ENCODE measurements at regions not wholly inside any gene's neighbourhood (a gene's known extent, or its start where the extent isn't known, plus 50 kb on each side); places are given as distances from the start of the nearest gene placed in this dataset.
A peak's percentile ranks its signal among the peaks of the same experiment; 100 is the strongest.

DNA sequence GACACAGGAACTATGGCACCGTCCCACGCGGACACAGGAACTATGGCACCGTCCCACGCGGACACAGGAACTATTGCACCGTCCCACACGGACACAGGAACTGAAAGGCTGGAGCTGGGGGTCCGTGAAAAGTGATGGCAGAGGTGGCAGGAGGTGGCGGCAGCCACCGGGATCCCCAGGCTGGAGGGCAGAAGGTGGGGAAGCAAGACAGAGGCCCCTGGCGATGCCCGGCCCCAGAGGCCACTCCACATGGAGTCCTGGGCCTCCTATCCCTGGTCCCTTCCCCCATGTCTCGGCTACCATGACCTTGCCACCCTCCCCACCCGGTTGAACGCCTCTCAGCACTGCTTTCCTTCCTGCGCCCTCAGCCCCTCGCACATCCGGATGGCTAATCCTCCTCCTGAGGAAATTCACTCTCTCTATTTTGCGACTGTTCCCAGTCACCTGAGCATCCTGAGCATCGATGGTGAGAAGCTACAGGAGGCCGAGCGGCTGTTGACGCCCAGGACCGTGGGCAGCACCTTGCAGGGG is 181.4 kb downstream of the TMEM18 start:
- TF ChIP-seq POLR2A (IDR thresholded peaks at IDR 0.05) (no peak), POLR2AphosphoS5 (IDR thresholded peaks at IDR 0.05) (no peak), EP300 (IDR thresholded peaks at IDR 0.05) (no peak), CTCF (IDR thresholded peaks at IDR 0.05) (no peak)
- WGBS, 2 donors, result 82 to 95% methylated on average over 18 to 25 of the region's 25 CpGs
- Histone ChIP-seq H3K27me3 (no peaks in the 10 kb centered on the region), H3K4me3 (no peak overlapping the region), H3K27ac (no peak overlapping the region), H3K9me3 (no peaks in the 10 kb centered on the region), H3K36me3 (no peaks in the 10 kb centered on the region), H3K4me1 (no peaks in the 10 kb centered on the region)
- DNase-seq (peak in 1 of 2 donors; percentile 52), ATAC-seq (ENCODE audit: low FRiP score in 2 of 2) (no peak)

- DNase-seq, result no peak
- TF ChIP-seq POLR2AphosphoS5 (IDR thresholded peaks at IDR 0.05), result no peak
- no peak for TF ChIP-seq CTCF (IDR thresholded peaks at IDR 0.05)
- no peak for TF ChIP-seq EP300 (IDR thresholded peaks at IDR 0.05)
- TF ChIP-seq POLR2A (IDR thresholded peaks at IDR 0.05), result no peak
- H3K4me1 ChIP-seq, result no peaks in the 10 kb centered on the region
- H3K27ac ChIP-seq, result no peak overlapping the region
- no peak for ATAC-seq (ENCODE audit: low FRiP score in 2 of 2)
- H3K9me3 ChIP-seq, result no peaks in the 10 kb centered on the region
- 86 to 90% methylated on average over 13 of the region's 13 CpGs for WGBS, 2 donors
- no peaks in the 10 kb centered on the region for H3K27me3 ChIP-seq
- H3K4me3 ChIP-seq, result no peak overlapping the region
- H3K36me3 ChIP-seq, result no peaks in the 10 kb centered on the region
Observed at GRCh38 chr2:494853-495252, 182.4 kb downstream of the TMEM18 start.

DNA sequence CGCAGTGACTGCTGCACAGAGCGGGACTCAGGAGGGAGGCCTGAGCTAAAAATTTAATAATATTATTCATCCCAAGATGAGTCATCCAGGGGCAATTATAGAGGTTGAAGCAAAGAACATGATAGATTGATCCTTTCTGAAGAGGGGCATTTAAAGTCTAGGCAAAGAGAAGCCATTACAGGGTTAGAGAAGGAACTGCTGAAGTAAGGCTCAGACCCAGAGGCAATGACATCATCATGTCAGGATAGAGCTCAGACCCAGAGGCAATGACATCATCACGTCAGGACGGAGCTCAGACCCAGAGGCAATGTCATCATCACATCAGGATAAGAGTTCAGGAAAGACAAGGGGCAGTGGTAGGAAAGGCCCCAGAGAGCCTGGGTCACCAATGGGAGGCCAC is 184.0 kb downstream of the TMEM18 start:
- Histone ChIP-seq H3K9me3 (no peaks in the 10 kb centered on the region), H3K27me3 (no peaks in the 10 kb centered on the region), H3K4me3 (no peak overlapping the region), H3K36me3 (no peaks in the 10 kb centered on the region), H3K4me1 (no peaks in the 10 kb centered on the region), H3K27ac (no peak overlapping the region)
- WGBS, 2 donors, result 79 to 89% methylated on average over 4 of the region's 4 CpGs
- no peak for DNase-seq
- TF ChIP-seq POLR2A (IDR thresholded peaks at IDR 0.05) (no peak), CTCF (IDR thresholded peaks at IDR 0.05) (no peak), EP300 (IDR thresholded peaks at IDR 0.05) (no peak), POLR2AphosphoS5 (IDR thresholded peaks at IDR 0.05) (no peak)
- ATAC-seq (ENCODE audit: low FRiP score in 2 of 2), result no peak

- no peaks in the 10 kb centered on the region for H3K4me1 ChIP-seq
- no peaks in the 10 kb centered on the region for H3K27me3 ChIP-seq
- no peak overlapping the region for H3K4me3 ChIP-seq
- no peak for TF ChIP-seq POLR2AphosphoS5 (IDR thresholded peaks at IDR 0.05)
- TF ChIP-seq EP300 (IDR thresholded peaks at IDR 0.05), result no peak
- TF ChIP-seq CTCF (IDR thresholded peaks at IDR 0.05), result no peak
- TF ChIP-seq POLR2A (IDR thresholded peaks at IDR 0.05), result no peak
- DNase-seq (no peak), ATAC-seq (ENCODE audit: low FRiP score in 2 of 2) (no peak)
- no peaks in the 10 kb centered on the region for H3K36me3 ChIP-seq
- WGBS, 2 donors, result 82 to 84% methylated on average over 14 of the region's 14 CpGs
- no peak overlapping the region for H3K27ac ChIP-seq
- H3K9me3 ChIP-seq, result no peaks in the 10 kb centered on the region
Observed at GRCh38 chr2:492178-492577, 185.0 kb downstream of the TMEM18 start.

GRCh38 chr2:489838-490237 is 187.4 kb downstream of the TMEM18 start:
- TF ChIP-seq EP300 (IDR thresholded peaks at IDR 0.05), result no peak
- TF ChIP-seq CTCF (IDR thresholded peaks at IDR 0.05), result no peak
- TF ChIP-seq POLR2A (IDR thresholded peaks at IDR 0.05), result no peak
- no peak for TF ChIP-seq POLR2AphosphoS5 (IDR thresholded peaks at IDR 0.05)
- DNase-seq, result no peak
- no peaks in the 10 kb centered on the region for H3K27me3 ChIP-seq
- H3K9me3 ChIP-seq, result no peaks in the 10 kb centered on the region
- no peak overlapping the region for H3K4me3 ChIP-seq
- ATAC-seq (ENCODE audit: low FRiP score in 2 of 2), result no peak
- 88 to 91% methylated on average over 12 of the region's 12 CpGs for WGBS, 2 donors
- no peak overlapping the region for H3K27ac ChIP-seq
- H3K36me3 ChIP-seq, result no peaks in the 10 kb centered on the region
- H3K4me1 ChIP-seq, result no peaks in the 10 kb centered on the region

Measured in upper lobe of left lung (tissue), 6 donors.